ENCODE measurements at regions not wholly inside any gene's neighbourhood (a gene's known extent, or its start where the extent isn't known, plus 50 kb on each side); places are given as distances from the start of the nearest gene placed in this dataset.
A peak's percentile ranks its signal among the peaks of the same experiment; 100 is the strongest.

DNA sequence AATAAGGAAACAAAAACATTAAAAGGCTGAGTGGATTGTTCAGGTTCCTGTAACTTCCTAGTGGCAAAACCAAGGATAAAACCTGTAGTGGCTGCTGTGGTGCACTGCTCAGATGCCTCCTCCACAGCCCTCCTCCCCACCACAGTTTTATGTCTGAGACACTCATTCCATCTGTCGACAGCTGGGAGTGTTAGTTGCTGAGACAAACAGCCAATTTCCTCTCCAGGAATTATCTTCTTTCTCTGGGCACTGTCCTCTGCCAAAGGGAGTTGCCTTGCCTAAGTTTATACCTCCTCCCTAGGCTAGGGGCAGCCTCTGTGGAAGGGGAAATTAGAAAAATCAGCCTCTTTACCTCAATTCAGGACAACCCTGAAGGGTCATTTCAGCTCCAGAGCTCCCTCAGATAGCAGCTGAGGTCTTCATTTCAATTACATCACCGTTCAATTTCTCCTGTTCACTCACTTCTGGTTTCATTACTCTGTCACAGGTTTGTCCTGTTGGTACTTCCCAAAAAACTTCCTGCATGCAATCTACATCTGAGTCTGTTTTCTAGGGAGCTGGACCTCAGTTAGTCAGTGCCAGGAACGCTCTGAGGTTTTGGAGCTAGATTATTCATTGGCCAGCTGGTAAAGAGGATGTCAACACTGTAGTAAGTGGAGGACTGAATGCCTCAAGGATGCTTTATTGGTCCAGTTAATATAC, 74.9 kb upstream of the ATP2B1 start (continued):
- TF ChIP-seq, protein P1, sequence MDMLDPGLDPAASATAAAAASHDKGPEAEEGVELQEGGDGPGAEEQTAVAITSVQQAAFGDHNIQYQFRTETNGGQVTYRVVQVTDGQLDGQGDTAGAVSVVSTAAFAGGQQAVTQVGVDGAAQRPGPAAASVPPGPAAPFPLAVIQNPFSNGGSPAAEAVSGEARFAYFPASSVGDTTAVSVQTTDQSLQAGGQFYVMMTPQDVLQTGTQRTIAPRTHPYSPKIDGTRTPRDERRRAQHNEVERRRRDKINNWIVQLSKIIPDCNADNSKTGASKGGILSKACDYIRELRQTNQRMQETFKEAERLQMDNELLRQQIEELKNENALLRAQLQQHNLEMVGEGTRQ (IDR thresholded peaks at IDR 0.05; ENCODE audit: borderline replicate concordance, low read depth, low read length): no peak
- TF ChIP-seq SMC3 (IDR thresholded peaks at IDR 0.05; ENCODE audit: borderline replicate concordance, low read length) (no peak), NBN (IDR thresholded peaks at IDR 0.05) (no peak), ZNF207 (IDR thresholded peaks at IDR 0.05; ENCODE audit: borderline replicate concordance) (no peak), ZNF622 (IDR thresholded peaks at IDR 0.05) (no peak), ETV6 (conservative IDR thresholded peaks at IDR 0.05 in 1 of 2, IDR thresholded peaks at IDR 0.05 in 1 of 2; ENCODE audit: borderline replicate concordance in 1 of 2, low read depth in 1 of 2) (peak in 1 of 2 experiments; percentile 90; a peak in 2 of 4 replicates), CREM (IDR thresholded peaks at IDR 0.05; ENCODE audit: low read depth) (0 out of 2 replicates have a peak, but pooled peaks have one; percentile 18), NFXL1 (IDR thresholded peaks at IDR 0.05; ENCODE audit: borderline replicate concordance) (no peak), HDAC2 (IDR thresholded peaks at IDR 0.05) (no peak), CREB1 (IDR thresholded peaks at IDR 0.05; ENCODE audit: low read depth) (peak; percentile 25; the same call in 1 of the 2 replicates), RFX5 (IDR thresholded peaks at IDR 0.05; ENCODE audit: low read depth, low read length) (no peak), MXI1 (IDR thresholded peaks at IDR 0.05; ENCODE audit: low read depth, low read length) (no peak), PML (IDR thresholded peaks at IDR 0.05; ENCODE audit: low read length) (no peak)
- TF ChIP-seq, protein P2, sequence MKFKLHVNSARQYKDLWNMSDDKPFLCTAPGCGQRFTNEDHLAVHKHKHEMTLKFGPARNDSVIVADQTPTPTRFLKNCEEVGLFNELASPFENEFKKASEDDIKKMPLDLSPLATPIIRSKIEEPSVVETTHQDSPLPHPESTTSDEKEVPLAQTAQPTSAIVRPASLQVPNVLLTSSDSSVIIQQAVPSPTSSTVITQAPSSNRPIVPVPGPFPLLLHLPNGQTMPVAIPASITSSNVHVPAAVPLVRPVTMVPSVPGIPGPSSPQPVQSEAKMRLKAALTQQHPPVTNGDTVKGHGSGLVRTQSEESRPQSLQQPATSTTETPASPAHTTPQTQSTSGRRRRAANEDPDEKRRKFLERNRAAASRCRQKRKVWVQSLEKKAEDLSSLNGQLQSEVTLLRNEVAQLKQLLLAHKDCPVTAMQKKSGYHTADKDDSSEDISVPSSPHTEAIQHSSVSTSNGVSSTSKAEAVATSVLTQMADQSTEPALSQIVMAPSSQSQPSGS (IDR thresholded peaks at IDR 0.05; ENCODE audit: low read length): peak; percentile 35; the same call in 1 of the 2 replicates
- TF ChIP-seq, protein P3, sequence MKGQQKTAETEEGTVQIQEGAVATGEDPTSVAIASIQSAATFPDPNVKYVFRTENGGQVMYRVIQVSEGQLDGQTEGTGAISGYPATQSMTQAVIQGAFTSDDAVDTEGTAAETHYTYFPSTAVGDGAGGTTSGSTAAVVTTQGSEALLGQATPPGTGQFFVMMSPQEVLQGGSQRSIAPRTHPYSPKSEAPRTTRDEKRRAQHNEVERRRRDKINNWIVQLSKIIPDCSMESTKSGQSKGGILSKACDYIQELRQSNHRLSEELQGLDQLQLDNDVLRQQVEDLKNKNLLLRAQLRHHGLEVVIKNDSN (IDR thresholded peaks at IDR 0.05; ENCODE audit: borderline replicate concordance, extremely low read length, insufficient read depth, low read depth, low read length): no peak

Measured in GM12878 (cell line).